ENCODE measurements at regions not wholly inside any gene's neighbourhood (a gene's known extent, or its start where the extent isn't known, plus 50 kb on each side); places are given as distances from the start of the nearest gene placed in this dataset.

GRCh38 chr4:38559374-38559773 is 104.6 kb upstream of the KLF3 start:
- Histone ChIP-seq H3K27ac (ENCODE audit: low read depth, low read length) (no peak overlapping the region), H3K4me3 (ENCODE audit: low read depth in 1 of 2, low read length in 2 of 2) (no peak overlapping the region), H3K9ac (ENCODE audit: low read depth in 1 of 2, low read length in 2 of 2) (no peak overlapping the region), H3K27me3 (ENCODE audit: control insufficient read depth in 1 of 2, insufficient read depth in 2 of 2, low read length in 2 of 2) (no peaks in the 10 kb centered on the region), H3K4me1 (ENCODE audit: control insufficient read depth in 1 of 2, insufficient read depth in 2 of 2, low read length in 2 of 2) (peaks cover 7 to 10% of the 10 kb centered on the region in 2 donors), H3K9me3 (ENCODE audit: control insufficient read depth in 1 of 2, low read length in 2 of 2) (peaks cover 0 to 2% of the 10 kb centered on the region in 2 donors), H3K36me3 (ENCODE audit: control insufficient read depth in 1 of 2, insufficient read depth in 2 of 2, low read length in 2 of 2) (no peaks in the 10 kb centered on the region)

GRCh38 chr4:38560340-38560739 is 103.7 kb upstream of the KLF3 start:
- Histone ChIP-seq H3K9ac (ENCODE audit: low read depth in 1 of 2, low read length in 2 of 2) (no peak overlapping the region), H3K27me3 (ENCODE audit: control insufficient read depth in 1 of 2, insufficient read depth in 2 of 2, low read length in 2 of 2) (no peaks in the 10 kb centered on the region), H3K36me3 (ENCODE audit: control insufficient read depth in 1 of 2, insufficient read depth in 2 of 2, low read length in 2 of 2) (no peaks in the 10 kb centered on the region), H3K4me1 (ENCODE audit: control insufficient read depth in 1 of 2, insufficient read depth in 2 of 2, low read length in 2 of 2) (peaks cover 10 to 15% of the 10 kb centered on the region in 2 donors), H3K9me3 (ENCODE audit: control insufficient read depth in 1 of 2, low read length in 2 of 2) (peaks cover 0 to 2% of the 10 kb centered on the region in 2 donors), H3K4me3 (ENCODE audit: low read depth in 1 of 2, low read length in 2 of 2) (no peak overlapping the region), H3K27ac (ENCODE audit: low read depth, low read length) (no peak overlapping the region)

DNA sequence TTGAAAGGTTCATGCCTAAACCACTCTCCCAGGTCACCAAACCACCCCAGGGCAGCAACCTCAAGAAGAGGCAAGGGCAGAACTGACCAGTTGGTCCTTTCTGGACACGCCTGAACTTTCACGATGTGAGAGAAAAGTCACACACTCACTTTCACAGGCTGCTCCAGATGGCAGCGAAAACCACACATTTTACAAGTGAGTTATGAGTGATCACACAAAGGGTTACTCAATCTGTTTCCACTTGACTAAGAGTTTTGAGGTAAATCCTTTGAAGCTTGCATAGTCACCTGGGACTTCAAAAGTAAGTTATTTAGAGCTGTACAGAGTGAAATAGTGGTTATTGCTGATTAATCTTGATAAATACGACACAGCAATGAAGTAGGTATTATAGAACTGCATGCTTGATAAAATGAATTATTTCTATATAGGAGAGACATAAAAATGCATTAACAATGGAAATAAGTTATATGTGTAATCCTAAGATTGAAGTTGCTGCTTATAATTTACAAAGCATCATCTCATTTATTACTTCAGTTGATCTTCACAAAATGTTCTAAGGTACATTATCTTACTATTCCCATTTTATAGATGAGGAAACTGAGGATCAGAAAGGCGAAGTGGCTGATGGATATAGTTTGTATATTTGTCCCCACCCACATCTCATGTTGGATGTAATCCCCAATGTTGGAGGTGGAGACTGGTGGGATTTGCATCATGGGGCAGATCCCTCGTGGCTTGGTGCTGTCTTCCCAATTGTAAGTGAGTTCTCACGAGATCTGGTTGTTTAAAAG is 103.0 kb upstream of the KLF3 start:
- no peaks in the 10 kb centered on the region for H3K36me3 ChIP-seq (ENCODE audit: control insufficient read depth in 1 of 2, insufficient read depth in 2 of 2, low read length in 2 of 2)
- H3K9ac ChIP-seq (ENCODE audit: low read depth in 1 of 2, low read length in 2 of 2) = no peak overlapping the region
- H3K4me1 ChIP-seq (ENCODE audit: control insufficient read depth in 1 of 2, insufficient read depth in 2 of 2, low read length in 2 of 2) = peaks cover 16 to 22% of the 10 kb centered on the region in 2 donors
- H3K27ac ChIP-seq (ENCODE audit: low read depth, low read length) = no peak overlapping the region
- no peaks in the 10 kb centered on the region for H3K27me3 ChIP-seq (ENCODE audit: control insufficient read depth in 1 of 2, insufficient read depth in 2 of 2, low read length in 2 of 2)
- no peak overlapping the region for H3K4me3 ChIP-seq (ENCODE audit: low read depth in 1 of 2, low read length in 2 of 2)
- H3K9me3 ChIP-seq (ENCODE audit: control insufficient read depth in 1 of 2, low read length in 2 of 2) = no peaks in the 10 kb centered on the region

DNA sequence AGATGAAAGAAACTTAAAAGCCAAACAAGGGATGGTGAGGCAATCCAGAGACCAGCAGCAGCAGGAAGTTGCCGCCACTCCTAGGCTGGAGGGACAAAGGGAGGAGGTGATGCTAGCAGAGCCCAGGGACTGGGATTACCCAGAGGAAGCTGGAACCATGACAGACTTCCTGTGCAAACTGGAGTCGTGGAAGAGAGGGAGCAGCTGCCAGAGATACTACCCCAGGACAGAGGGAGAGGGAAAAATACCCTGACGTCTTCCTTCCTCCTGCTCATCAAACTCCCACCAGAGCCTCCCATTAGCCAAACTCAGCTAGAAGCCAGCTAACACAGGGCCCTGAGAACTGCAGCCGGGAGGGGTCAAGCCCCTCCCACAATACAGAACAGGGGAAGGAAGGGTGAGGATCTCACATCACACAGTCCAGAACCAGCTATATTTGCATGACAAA is 101.2 kb upstream of the KLF3 start:
- Histone ChIP-seq H3K9me3 (ENCODE audit: control insufficient read depth in 1 of 2, low read length in 2 of 2) (no peaks in the 10 kb centered on the region), H3K4me3 (ENCODE audit: low read depth in 1 of 2, low read length in 2 of 2) (no peak overlapping the region), H3K27me3 (ENCODE audit: control insufficient read depth in 1 of 2, insufficient read depth in 2 of 2, low read length in 2 of 2) (no peaks in the 10 kb centered on the region), H3K9ac (ENCODE audit: low read depth in 1 of 2, low read length in 2 of 2) (no peak overlapping the region), H3K27ac (ENCODE audit: low read depth, low read length) (no peak overlapping the region), H3K4me1 (ENCODE audit: control insufficient read depth in 1 of 2, insufficient read depth in 2 of 2, low read length in 2 of 2) (peaks cover 19 to 24% of the 10 kb centered on the region in 2 donors), H3K36me3 (ENCODE audit: control insufficient read depth in 1 of 2, insufficient read depth in 2 of 2, low read length in 2 of 2) (no peaks in the 10 kb centered on the region)

- H3K4me3 ChIP-seq (ENCODE audit: low read depth in 1 of 2, low read length in 2 of 2) = no peak overlapping the region
- H3K9me3 ChIP-seq (ENCODE audit: control insufficient read depth in 1 of 2, low read length in 2 of 2) = no peaks in the 10 kb centered on the region
- H3K4me1 ChIP-seq (ENCODE audit: control insufficient read depth in 1 of 2, insufficient read depth in 2 of 2, low read length in 2 of 2) = peaks cover 19 to 24% of the 10 kb centered on the region in 2 donors
- no peaks in the 10 kb centered on the region for H3K36me3 ChIP-seq (ENCODE audit: control insufficient read depth in 1 of 2, insufficient read depth in 2 of 2, low read length in 2 of 2)
- no peak overlapping the region for H3K27ac ChIP-seq (ENCODE audit: low read depth, low read length)
- H3K9ac ChIP-seq (ENCODE audit: low read depth in 1 of 2, low read length in 2 of 2) = no peak overlapping the region
- H3K27me3 ChIP-seq (ENCODE audit: control insufficient read depth in 1 of 2, insufficient read depth in 2 of 2, low read length in 2 of 2) = no peaks in the 10 kb centered on the region
These were observed 100.1 kb upstream of the KLF3 start for GRCh38 chr4:38563707-38564495.

DNA sequence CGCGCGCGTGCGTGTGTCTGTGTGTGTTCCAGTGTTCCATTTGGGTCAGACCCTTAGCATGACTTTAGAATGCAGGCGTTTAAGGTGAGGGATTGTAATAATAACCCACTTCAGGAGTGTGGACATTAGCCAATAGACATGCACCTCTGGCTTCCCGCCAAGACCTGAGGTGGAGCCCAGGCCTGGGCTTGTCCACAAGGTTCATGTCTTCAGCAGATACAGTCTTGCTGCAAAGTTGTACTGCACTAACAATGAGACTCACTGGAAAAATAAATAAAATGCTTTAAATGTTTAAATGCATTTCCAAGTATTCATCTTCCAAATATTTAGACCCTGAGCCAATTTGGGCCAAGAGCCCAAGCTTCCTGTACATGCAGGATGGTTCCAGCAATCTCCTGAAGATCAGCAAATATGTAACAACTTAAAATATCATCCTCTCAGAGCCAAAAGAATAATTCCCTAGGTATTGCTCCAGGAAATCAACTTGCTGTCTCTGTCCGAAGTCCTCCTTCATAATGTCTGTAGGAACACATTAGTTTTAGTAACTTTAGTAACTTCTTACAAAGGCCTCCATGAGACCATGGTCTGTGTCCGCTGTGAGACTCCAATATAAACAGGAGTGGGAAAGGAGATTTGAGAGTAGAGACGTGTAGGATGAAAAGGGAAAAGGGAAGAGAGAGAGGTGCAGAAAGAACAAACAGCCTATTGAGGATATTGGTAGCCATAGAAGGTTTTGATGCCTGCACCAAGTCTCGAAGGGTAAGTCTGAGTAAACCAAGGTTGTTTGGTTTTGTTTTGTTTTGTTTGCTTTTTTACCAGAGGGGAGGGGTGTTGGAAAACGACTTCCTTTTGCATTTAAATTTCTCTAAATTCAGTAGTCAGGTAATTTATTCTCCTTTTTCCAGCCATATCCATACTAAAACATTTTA is 98.5 kb upstream of the KLF3 start:
- H3K4me3 ChIP-seq (ENCODE audit: low read depth in 1 of 2, low read length in 2 of 2) = no peak overlapping the region
- no peak overlapping the region for H3K27ac ChIP-seq (ENCODE audit: low read depth, low read length)
- no peak overlapping the region for H3K9ac ChIP-seq (ENCODE audit: low read depth in 1 of 2, low read length in 2 of 2)
- no peaks in the 10 kb centered on the region for H3K36me3 ChIP-seq (ENCODE audit: control insufficient read depth in 1 of 2, insufficient read depth in 2 of 2, low read length in 2 of 2)
- no peaks in the 10 kb centered on the region for H3K9me3 ChIP-seq (ENCODE audit: control insufficient read depth in 1 of 2, low read length in 2 of 2)
- H3K4me1 ChIP-seq (ENCODE audit: control insufficient read depth in 1 of 2, insufficient read depth in 2 of 2, low read length in 2 of 2) = peaks cover 18% of the 10 kb centered on the region in 2 donors
- no peaks in the 10 kb centered on the region for H3K27me3 ChIP-seq (ENCODE audit: control insufficient read depth in 1 of 2, insufficient read depth in 2 of 2, low read length in 2 of 2)

DNA sequence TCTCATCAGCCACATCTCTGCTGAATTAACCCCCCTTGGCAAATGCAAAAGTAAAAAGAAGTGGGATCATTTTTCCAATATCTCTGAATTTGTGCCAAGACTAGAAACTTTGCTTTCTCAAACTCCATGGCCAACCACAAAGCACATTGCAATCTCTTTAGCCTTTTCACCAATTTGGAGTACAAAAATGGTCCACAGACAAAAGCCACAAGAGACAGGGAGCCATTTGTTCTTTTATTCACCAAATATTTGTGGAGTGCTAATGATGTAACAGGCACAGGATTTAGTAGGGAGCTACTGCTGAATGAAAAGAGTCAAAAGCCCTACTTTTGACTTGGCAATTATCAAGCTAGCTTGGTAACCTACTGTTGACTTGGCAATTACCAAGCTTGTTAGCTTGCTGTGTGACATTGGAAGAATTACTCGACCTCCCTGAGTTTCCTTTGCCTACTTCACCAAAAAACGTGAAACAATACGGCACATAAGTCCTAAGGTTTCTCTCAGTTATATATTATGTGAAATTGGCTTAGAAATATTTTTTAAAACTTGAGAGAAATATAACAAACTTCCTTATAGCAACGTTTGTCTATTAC is 97.1 kb upstream of the KLF3 start:
- Histone ChIP-seq H3K4me3 (ENCODE audit: low read depth in 1 of 2, low read length in 2 of 2) (no peak overlapping the region), H3K9ac (ENCODE audit: low read depth in 1 of 2, low read length in 2 of 2) (no peak overlapping the region), H3K9me3 (ENCODE audit: control insufficient read depth in 1 of 2, low read length in 2 of 2) (no peaks in the 10 kb centered on the region), H3K36me3 (ENCODE audit: control insufficient read depth in 1 of 2, insufficient read depth in 2 of 2, low read length in 2 of 2) (no peaks in the 10 kb centered on the region), H3K27ac (ENCODE audit: low read depth, low read length) (no peak overlapping the region), H3K4me1 (ENCODE audit: control insufficient read depth in 1 of 2, insufficient read depth in 2 of 2, low read length in 2 of 2) (peaks cover 25 to 29% of the 10 kb centered on the region in 2 donors), H3K27me3 (ENCODE audit: control insufficient read depth in 1 of 2, insufficient read depth in 2 of 2, low read length in 2 of 2) (no peaks in the 10 kb centered on the region)

GRCh38 chr4:38567457-38567856 is 96.5 kb upstream of the KLF3 start:
- H3K36me3 ChIP-seq (ENCODE audit: control insufficient read depth in 1 of 2, insufficient read depth in 2 of 2, low read length in 2 of 2) = no peaks in the 10 kb centered on the region
- H3K9me3 ChIP-seq (ENCODE audit: control insufficient read depth in 1 of 2, low read length in 2 of 2) = no peaks in the 10 kb centered on the region
- peaks cover 31 to 35% of the 10 kb centered on the region in 2 donors for H3K4me1 ChIP-seq (ENCODE audit: control insufficient read depth in 1 of 2, insufficient read depth in 2 of 2, low read length in 2 of 2)
- H3K27ac ChIP-seq (ENCODE audit: low read depth, low read length) = no peak overlapping the region
- no peaks in the 10 kb centered on the region for H3K27me3 ChIP-seq (ENCODE audit: control insufficient read depth in 1 of 2, insufficient read depth in 2 of 2, low read length in 2 of 2)
- H3K9ac ChIP-seq (ENCODE audit: low read depth in 1 of 2, low read length in 2 of 2) = no peak overlapping the region
- H3K4me3 ChIP-seq (ENCODE audit: low read depth in 1 of 2, low read length in 2 of 2) = no peak overlapping the region

- no peaks in the 10 kb centered on the region for H3K9me3 ChIP-seq (ENCODE audit: control insufficient read depth in 1 of 2, low read length in 2 of 2)
- no peak overlapping the region for H3K4me3 ChIP-seq (ENCODE audit: low read depth in 1 of 2, low read length in 2 of 2)
- no peak overlapping the region for H3K9ac ChIP-seq (ENCODE audit: low read depth in 1 of 2, low read length in 2 of 2)
- no peaks in the 10 kb centered on the region for H3K27me3 ChIP-seq (ENCODE audit: control insufficient read depth in 1 of 2, insufficient read depth in 2 of 2, low read length in 2 of 2)
- H3K4me1 ChIP-seq (ENCODE audit: control insufficient read depth in 1 of 2, insufficient read depth in 2 of 2, low read length in 2 of 2) = peaks cover 36 to 37% of the 10 kb centered on the region in 2 donors
- H3K27ac ChIP-seq (ENCODE audit: low read depth, low read length) = no peak overlapping the region
- no peaks in the 10 kb centered on the region for H3K36me3 ChIP-seq (ENCODE audit: control insufficient read depth in 1 of 2, insufficient read depth in 2 of 2, low read length in 2 of 2)
These were observed 95.2 kb upstream of the KLF3 start for GRCh38 chr4:38568768-38569167.
